GM12878 (cell line): ENCODE measurements at regions not wholly inside any gene's neighbourhood (a gene's known extent, or its start where the extent isn't known, plus 50 kb on each side); places are given as distances from the start of the nearest gene placed in this dataset.

Experiments
- ATAC-seq: fragments of 200-7000 bp; cut with Tn5 transposase; 3 replicates; pipeline ENCODE4 v1.9.1; 2020; ENCODE audit warnings: mild to moderate bottlenecking, moderate library complexity
- BruUV-seq: library from RNA; stranded (reverse); fragments of 400-500 nt; replicated peaks from 2 replicates; lab custom pipeline; 2021; lab: Mats Ljungman, UMichigan
- CTCF ChIA-PET: fragments of 300-600 bp; sonication (Branson Sonifier 250); formaldehyde crosslinking; extraction: SDS; loops from one replicate; lab custom pipeline; 2021; ENCODE audit warnings: inconsistent platforms; lab: Yijun Ruan, JAX
- POLR2A ChIA-PET: fragments of 350-600 bp; formaldehyde crosslinking; extraction: SDS; loops from one replicate; lab custom pipeline; 2021; ENCODE audit warnings: inconsistent platforms; lab: Charles Lee
- RAD21 ChIA-PET: fragments of 300-600 bp; sonication (Branson Sonifier 250); formaldehyde crosslinking; loops from one replicate; lab custom pipeline; 2023; ENCODE audit warnings: antibody characterized with exemption; ENCODE audit not compliant: unreplicated experiment; lab: Charles Lee
- SMC1A ChIA-PET: fragments of 300-600 bp; sonication (Branson Sonifier 250); formaldehyde crosslinking; loops from one replicate; lab custom pipeline; 2023; ENCODE audit not compliant: unreplicated experiment, uncharacterized antibody; lab: Charles Lee
- DNase-seq: peaks from one replicate; pipeline ENCODE4 v3.0.0-alpha.2; 2011; ENCODE audit warnings: low read depth, low spot score
- FAIRE-seq: peaks from 3 replicates; lab custom pipeline; 2011; peaks lifted over from hg19 to GRCh38; lab: Jason Lieb, UNC
- H2AFZ ChIP-seq: 2 replicates; pipeline ENCODE4 v1.6.0; 2011; ENCODE audit warnings: low read depth, low read length, control low read depth; ENCODE audit not compliant: control insufficient read depth
- H3K27ac ChIP-seq: 2 replicates; pipeline ENCODE4 v1.5.1; 2011; ENCODE audit warnings: control low read depth; ENCODE audit not compliant: control insufficient read depth, insufficient read depth
- H3K27me3 ChIP-seq, 2 experiments: replicated peaks in 1 of 2; 2 replicates each; pipeline versions ENCODE4 v1.6.0 to v1.6.1; 2011; ENCODE audit warnings: low read length in 1 of 2; ENCODE audit not compliant: control insufficient read depth in 2 of 2, insufficient read depth in 2 of 2
- H3K36me3 ChIP-seq, 2 experiments: 2 replicates each; pipeline ENCODE4 v1.5.1; 2011; ENCODE audit warnings: low read length in 1 of 2; ENCODE audit not compliant: control insufficient read depth in 2 of 2, insufficient read depth in 2 of 2
- H3K4me1 ChIP-seq: 2 replicates; pipeline ENCODE4 v1.6.1; 2011; ENCODE audit warnings: mild to moderate bottlenecking, low read length, moderate library complexity, mixed read lengths; ENCODE audit not compliant: control insufficient read depth, insufficient read depth
- H3K4me2 ChIP-seq: 2 replicates; pipeline ENCODE4 v1.6.0; 2011; ENCODE audit warnings: control low read depth; ENCODE audit not compliant: control insufficient read depth, insufficient read depth
- H3K4me3 ChIP-seq: fragments of 200-600 bp; sonication (generic); 2 replicates; pipeline ENCODE4 v1.5.1; 2016
- H3K79me2 ChIP-seq: 2 replicates; pipeline ENCODE4 v1.6.0; 2011; ENCODE audit warnings: low read length; ENCODE audit not compliant: control insufficient read depth, insufficient read depth
- H3K9ac ChIP-seq: 2 replicates; pipeline ENCODE4 v1.8.0; 2011; ENCODE audit warnings: low read length, control low read depth, mixed read lengths; ENCODE audit not compliant: control insufficient read depth, insufficient read depth
- H3K9me3 ChIP-seq: replicated peaks from 3 replicates; pipeline ENCODE4 v1.5.1; 2011; ENCODE audit warnings: mild to moderate bottlenecking, low read length; ENCODE audit not compliant: control insufficient read depth, insufficient read depth
- H4K20me1 ChIP-seq: 2 replicates; pipeline ENCODE4 v1.6.0; 2011; ENCODE audit not compliant: control insufficient read depth, insufficient read depth
- BCL11A ChIP-seq: IDR thresholded peaks from 2 replicates; pipeline ENCODE4 v1.6.1; 2011; ENCODE audit warnings: low read depth, low read length
- BHLHE40 ChIP-seq, 2 experiments: fragments of 450-650 bp in 1 of 2; IDR thresholded peaks; 2 replicates each; pipeline ENCODE4 v1.6.1; 2011 to 2017; ENCODE audit warnings: low read depth in 2 of 2, borderline replicate concordance in 1 of 2, improper control_type of control experiment in 1 of 2, low read length in 1 of 2, mild to moderate bottlenecking in 1 of 2
- FOS ChIP-seq: IDR thresholded peaks from 3 replicates; pipeline ENCODE4 v1.6.1; 2011; ENCODE audit warnings: borderline replicate concordance; ENCODE audit not compliant: insufficient read length; ENCODE audit errors: extremely low read depth
- MEF2B ChIP-seq: fragments of 450-650 bp; IDR thresholded peaks from 2 replicates; pipeline ENCODE4 v1.6.1; 2018; ENCODE audit warnings: mild to moderate bottlenecking, moderate library complexity; ENCODE audit not compliant: partially characterized antibody, poor library complexity, severe bottlenecking
- MTA2 ChIP-seq: fragments of 450-650 bp; IDR thresholded peaks from 2 replicates; pipeline ENCODE4 v1.6.1; 2016; ENCODE audit warnings: low read depth, mild to moderate bottlenecking, moderate library complexity
- NRF1 ChIP-seq: conservative IDR thresholded peaks from 2 replicates; pipeline ENCODE4 v1.6.1; 2011; ENCODE audit warnings: mild to moderate bottlenecking, low read depth, low read length, improper control_type of control experiment
- RB1 ChIP-seq: fragments of 450-650 bp; formaldehyde crosslinking; IDR thresholded peaks from 2 replicates; pipeline ENCODE4 v1.6.1; 2017; ENCODE audit warnings: mild to moderate bottlenecking, borderline replicate concordance
- TBL1XR1 ChIP-seq: IDR thresholded peaks from 2 replicates; pipeline ENCODE4 v1.6.1; 2012; ENCODE audit warnings: low read depth, low read length, improper control_type of control experiment
- ZNF384 ChIP-seq: IDR thresholded peaks from 2 replicates; pipeline ENCODE4 v1.6.1; 2012; ENCODE audit warnings: low read depth, mild to moderate bottlenecking, low read length, improper control_type of control experiment, borderline replicate concordance
- WGBS: methylation state at CpG from one replicate; pipeline ENCODE4 v1.1.6; 2016; ENCODE audit warnings: low lambda C conversion rate; ENCODE audit not compliant: insufficient replicate concordance, insufficient coverage; ENCODE audit errors: missing lambda C conversion rate; 5-methylcytosine and 5-hydroxymethylcytosine counted together
- in situ Hi-C: fragments of 300-500 bp; cut with MboI; formaldehyde crosslinking; loops from 9 replicates; pipeline ENCODE4 v1.14.3; 2018; ENCODE audit warnings: mixed read lengths
- intact Hi-C: fragments of 100-400 bp; cut with micrococcal nuclease; formaldehyde crosslinking; loops from one replicate; pipeline ENCODE4 v1.14.2; 2022; ENCODE audit not compliant: unreplicated experiment
- TF ChIP-seq, protein P1 (sequence below): fragments of 450-650 bp; IDR thresholded peaks from 2 replicates; pipeline ENCODE4 v1.6.1; 2016; ENCODE audit warnings: mild to moderate bottlenecking

- POLR2A ChIA-PET, result no interaction called here
- ATAC-seq, result peak; percentile 87
- H3K9ac ChIP-seq, result no peak overlapping the region
- H3K79me2 ChIP-seq, result no peaks in the 10 kb centered on the region
- no peaks in the 10 kb centered on the region for H3K27me3 ChIP-seq
- TF ChIP-seq, protein P1, sequence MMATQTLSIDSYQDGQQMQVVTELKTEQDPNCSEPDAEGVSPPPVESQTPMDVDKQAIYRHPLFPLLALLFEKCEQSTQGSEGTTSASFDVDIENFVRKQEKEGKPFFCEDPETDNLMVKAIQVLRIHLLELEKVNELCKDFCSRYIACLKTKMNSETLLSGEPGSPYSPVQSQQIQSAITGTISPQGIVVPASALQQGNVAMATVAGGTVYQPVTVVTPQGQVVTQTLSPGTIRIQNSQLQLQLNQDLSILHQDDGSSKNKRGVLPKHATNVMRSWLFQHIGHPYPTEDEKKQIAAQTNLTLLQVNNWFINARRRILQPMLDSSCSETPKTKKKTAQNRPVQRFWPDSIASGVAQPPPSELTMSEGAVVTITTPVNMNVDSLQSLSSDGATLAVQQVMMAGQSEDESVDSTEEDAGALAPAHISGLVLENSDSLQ, result no peak
- peak; percentile 81 for TF ChIP-seq MEF2B
- no peak for TF ChIP-seq RB1
- TF ChIP-seq ZNF384, result peak; percentile 73
- 0 out of 2 replicates have a peak, but pooled peaks have one; percentile 48 for TF ChIP-seq TBL1XR1
- no peak for TF ChIP-seq BHLHE40 (IDR thresholded peaks at IDR 0.05; ENCODE audit: borderline replicate concordance in 1 of 2, low read depth in 2 of 2, low read length in 1 of 2)
- TF ChIP-seq NRF1, result no peak
- peak; percentile 31; the same call in 1 of the 2 replicates for TF ChIP-seq MTA2
- TF ChIP-seq BCL11A, result peak; percentile 63; the same call in 1 of the 2 replicates
- no peak for TF ChIP-seq FOS
- H3K9me3 ChIP-seq, result no peaks in the 10 kb centered on the region; the same call in 2 of the 3 replicates
- in situ Hi-C loops, result no loop called here
- RAD21 ChIA-PET, result no interaction called here
- H3K36me3 ChIP-seq, result no peaks in the 10 kb centered on the region
- SMC1A ChIA-PET, result no interaction called here
- no peak overlapping the region for H3K4me2 ChIP-seq
- CTCF ChIA-PET, result interaction anchor here (1.4 kb wide), 1 partner anchor 179 kb away, joined by 5 read pairs; no protein-coding TSS in a partner anchor
- no TSS peak for BruUV-seq
- H3K4me1 ChIP-seq, result no peaks in the 10 kb centered on the region
- peak; percentile 60 for DNase-seq
- H4K20me1 ChIP-seq, result no peaks in the 10 kb centered on the region
- intact Hi-C loops, result no loop called here
- WGBS, result 0% methylated on average over 5 of the region's 6 CpGs
- no peak for FAIRE-seq
- no peak overlapping the region for H3K27ac ChIP-seq
- H2AFZ ChIP-seq, result no peak overlapping the region
- no peak overlapping the region for H3K4me3 ChIP-seq
Observed at GRCh38 chr16:80346111-80346632, 194.6 kb upstream of the DYNLRB2 start.
